Esophagus squamous epithelium (tissue), 4 donors: ENCODE measurements at regions not wholly inside any gene's neighbourhood (a gene's known extent, or its start where the extent isn't known, plus 50 kb on each side); places are given as distances from the start of the nearest gene placed in this dataset.

Experiments used
- POLR2A ChIP-seq, 4 donors: fragments of 450-650 bp; IDR thresholded peaks; one replicate each; pipeline ENCODE4 v1.6.1; 2017; ENCODE audit warnings: antibody characterized with exemption in 4 of 4, mild to moderate bottlenecking in 4 of 4, moderate library complexity in 3 of 4
- TF ChIP-seq, protein P1 (sequence below), 6 experiments: fragments of 450-650 bp in 4 of 6; fragments of 200-600 bp in 2 of 6; sonication (generic) in 2 of 6; IDR thresholded peaks; one replicate each; pipeline ENCODE4 v1.5.1; 2016 to 2019; ENCODE audit warnings: antibody characterized with exemption in 6 of 6, mild to moderate bottlenecking in 4 of 6, moderate library complexity in 4 of 6

DNA sequence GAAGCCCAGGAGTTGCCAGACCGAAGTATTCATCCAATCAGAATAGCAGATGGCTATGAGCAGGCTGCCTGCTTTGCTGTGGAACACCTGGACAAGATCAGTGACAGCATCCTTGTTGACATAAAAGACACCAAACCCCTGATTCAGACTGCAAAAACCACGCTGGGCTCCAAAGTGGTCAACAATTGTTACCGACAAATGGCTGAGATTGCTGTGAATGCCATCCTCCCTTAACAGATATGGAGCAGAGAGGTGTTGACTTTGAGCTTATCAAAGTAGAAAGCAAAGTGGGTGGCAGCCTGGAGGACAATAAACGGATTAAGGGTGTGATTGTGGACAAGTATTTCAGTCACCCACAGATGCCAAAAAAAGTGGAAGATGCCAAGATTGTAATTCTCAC, 250.3 kb upstream of the OBI1 start:
- TF ChIP-seq, protein P1, sequence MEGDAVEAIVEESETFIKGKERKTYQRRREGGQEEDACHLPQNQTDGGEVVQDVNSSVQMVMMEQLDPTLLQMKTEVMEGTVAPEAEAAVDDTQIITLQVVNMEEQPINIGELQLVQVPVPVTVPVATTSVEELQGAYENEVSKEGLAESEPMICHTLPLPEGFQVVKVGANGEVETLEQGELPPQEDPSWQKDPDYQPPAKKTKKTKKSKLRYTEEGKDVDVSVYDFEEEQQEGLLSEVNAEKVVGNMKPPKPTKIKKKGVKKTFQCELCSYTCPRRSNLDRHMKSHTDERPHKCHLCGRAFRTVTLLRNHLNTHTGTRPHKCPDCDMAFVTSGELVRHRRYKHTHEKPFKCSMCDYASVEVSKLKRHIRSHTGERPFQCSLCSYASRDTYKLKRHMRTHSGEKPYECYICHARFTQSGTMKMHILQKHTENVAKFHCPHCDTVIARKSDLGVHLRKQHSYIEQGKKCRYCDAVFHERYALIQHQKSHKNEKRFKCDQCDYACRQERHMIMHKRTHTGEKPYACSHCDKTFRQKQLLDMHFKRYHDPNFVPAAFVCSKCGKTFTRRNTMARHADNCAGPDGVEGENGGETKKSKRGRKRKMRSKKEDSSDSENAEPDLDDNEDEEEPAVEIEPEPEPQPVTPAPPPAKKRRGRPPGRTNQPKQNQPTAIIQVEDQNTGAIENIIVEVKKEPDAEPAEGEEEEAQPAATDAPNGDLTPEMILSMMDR (IDR thresholded peaks at IDR 0.05) = no peak
- no peak for TF ChIP-seq POLR2A (IDR thresholded peaks at IDR 0.05)
